SK-N-SH (cell line): ENCODE measurements at regions not wholly inside any gene's neighbourhood (a gene's known extent, or its start where the extent isn't known, plus 50 kb on each side); places are given as distances from the start of the nearest gene placed in this dataset.

ENCODE experiments used
- CTCF ChIA-PET: fragments of 300-600, 350-600 bp; formaldehyde crosslinking; extraction: SDS; loops from one replicate; lab custom pipeline; 2021; lab: Yijun Ruan, JAX
- POLR2A ChIA-PET: fragments of 350-600 bp; sonication (Branson Sonifier 250); formaldehyde crosslinking; extraction: SDS; loops from one replicate; lab custom pipeline; 2020; ENCODE audit warnings: antibody characterized with exemption, inconsistent platforms; lab: Yijun Ruan, JAX
- DNase-seq: peaks from one replicate; pipeline ENCODE4 v3.0.0; 2012
- H2AFZ ChIP-seq: fragments of 200-600 bp; sonication (generic); 2 replicates; pipeline ENCODE4 v1.8.1; 2016; ENCODE audit warnings: antibody characterized with exemption, mild to moderate bottlenecking, low read depth
- H3F3A ChIP-seq: fragments of 200-600 bp; sonication (generic); replicated peaks from 2 replicates; pipeline ENCODE3; 2016; ENCODE audit warnings: antibody characterized with exemption, mild to moderate bottlenecking; ENCODE audit not compliant: insufficient read depth
- H3K27ac ChIP-seq, 2 experiments: fragments of 200-500 bp in 1 of 2; fragments of 200-600 bp in 1 of 2; sonication (Bioruptor generic) in 1 of 2; sonication (generic), shearing (Covaris generic) in 1 of 2; 2 replicates each; pipeline versions ENCODE4 v1.5.1 to v1.6.1; 2014 to 2016; ENCODE audit warnings: low read depth in 2 of 2, inconsistent platforms in 1 of 2, low read length in 1 of 2, mild to moderate bottlenecking in 1 of 2, mixed read lengths in 1 of 2
- H3K27me3 ChIP-seq: fragments of 200-600 bp; sonication (generic), shearing (Covaris generic); 2 replicates; pipeline ENCODE4 v1.6.1; 2016; ENCODE audit warnings: mixed run types; ENCODE audit not compliant: insufficient read depth
- H3K36me3 ChIP-seq, 2 experiments: fragments of 200-500 bp in 1 of 2; fragments of 200-600 bp in 1 of 2; sonication (Bioruptor generic) in 1 of 2; sonication (generic) in 1 of 2; replicated peaks in 1 of 2; 2 replicates each; pipeline versions ENCODE3 to v1.5.1; 2014 to 2016; ENCODE audit warnings: low read length in 1 of 2, mild to moderate bottlenecking in 1 of 2; ENCODE audit not compliant: insufficient read depth in 2 of 2, control insufficient read depth in 1 of 2
- H3K4me1 ChIP-seq, 2 experiments: fragments of 200-500 bp in 1 of 2; fragments of 200-600 bp in 1 of 2; sonication (Bioruptor generic) in 1 of 2; sonication (generic), shearing (Covaris generic) in 1 of 2; 2 replicates each; pipeline versions ENCODE4 v1.5.1 to v1.6.1; 2014 to 2016; ENCODE audit warnings: low read depth in 1 of 2, low read length in 1 of 2, mixed run types in 1 of 2; ENCODE audit not compliant: insufficient read depth in 2 of 2, control insufficient read depth in 1 of 2
- H3K4me2 ChIP-seq: fragments of 200-600 bp; sonication (generic), shearing (Covaris generic); 2 replicates; pipeline ENCODE4 v1.6.1; 2017; ENCODE audit warnings: mixed run types
- H3K4me3 ChIP-seq, 2 experiments: fragments of 200-500 bp in 1 of 2; fragments of 200-600 bp in 1 of 2; sonication (Bioruptor generic) in 1 of 2; sonication (generic), shearing (Covaris generic) in 1 of 2; 2 replicates each; pipeline versions ENCODE4 v1.5.1 to v1.8.1; 2014 to 2016; ENCODE audit warnings: low read depth in 2 of 2, inconsistent platforms in 1 of 2, low read length in 1 of 2, mild to moderate bottlenecking in 1 of 2, mixed read lengths in 1 of 2, moderate library complexity in 1 of 2
- H3K79me2 ChIP-seq: fragments of 200-600 bp; sonication (generic); 2 replicates; pipeline ENCODE4 v1.8.1; 2017; ENCODE audit warnings: mild to moderate bottlenecking; ENCODE audit not compliant: insufficient read depth
- H3K9ac ChIP-seq: fragments of 200-600 bp; sonication (generic); 2 replicates; pipeline ENCODE4 v1.6.1; 2017; ENCODE audit warnings: mixed run types
- H3K9me2 ChIP-seq: fragments of 200-600 bp; sonication (generic); 2 replicates; pipeline ENCODE4 v1.6.1; 2017; ENCODE audit warnings: mixed run types
- H3K9me3 ChIP-seq: fragments of 200-600 bp; sonication (generic); 2 replicates; pipeline ENCODE4 v1.6.1; 2017; ENCODE audit warnings: mixed run types, mild to moderate bottlenecking, moderate library complexity
- H4K20me1 ChIP-seq: fragments of 200-600 bp; sonication (generic); 2 replicates; pipeline ENCODE4 v1.6.1; 2017; ENCODE audit warnings: mild to moderate bottlenecking, mixed run types; ENCODE audit not compliant: insufficient read depth
- CTCF ChIP-seq: fragments of 200-600 bp; sonication (generic); IDR thresholded peaks from 2 replicates; pipeline ENCODE4 v1.6.1; 2017; ENCODE audit warnings: antibody characterized with exemption, mild to moderate bottlenecking, moderate library complexity
- ELF1 ChIP-seq: IDR thresholded peaks from 2 replicates; pipeline ENCODE4 v1.4.0; 2012
- EP300 ChIP-seq, 2 experiments: IDR thresholded peaks; 2 replicates each; pipeline versions ENCODE4 v1.4.0 to v1.6.1; 2012; ENCODE audit warnings: borderline replicate concordance in 1 of 2, low read depth in 1 of 2, low read length in 1 of 2
- EZH2phosphoT487 ChIP-seq: fragments of 200-600 bp; sonication (generic); IDR thresholded peaks from 2 replicates; pipeline ENCODE4 v1.6.1; 2017; ENCODE audit warnings: low read depth, mixed run types, mild to moderate bottlenecking, antibody characterized with exemption, moderate library complexity, borderline replicate concordance
- FOSL2 ChIP-seq: IDR thresholded peaks from 2 replicates; pipeline ENCODE4 v1.4.0; 2012; ENCODE audit warnings: low read depth, mild to moderate bottlenecking, moderate library complexity, borderline replicate concordance
- FOXM1 ChIP-seq: IDR thresholded peaks from 2 replicates; pipeline ENCODE4 v1.4.0; 2012; ENCODE audit warnings: low read depth, mild to moderate bottlenecking
- GATA2 ChIP-seq: sonication (generic); formaldehyde crosslinking; IDR thresholded peaks from 2 replicates; pipeline ENCODE4 v1.5.0; 2020; ENCODE audit warnings: mild to moderate bottlenecking, missing genetic modification reagents
- IRF3 ChIP-seq: fragments of 150-350 bp; IDR thresholded peaks from 2 replicates; pipeline ENCODE4 v1.6.1; 2016; ENCODE audit warnings: mild to moderate bottlenecking, low read depth, low read length
- MAX ChIP-seq: IDR thresholded peaks from 2 replicates; pipeline ENCODE4 v1.4.0; 2012; ENCODE audit warnings: low read depth
- MEF2A ChIP-seq: IDR thresholded peaks from 2 replicates; pipeline ENCODE4 v1.4.0; 2012; ENCODE audit warnings: low read depth, borderline replicate concordance
- POLR2AphosphoS5 ChIP-seq: IDR thresholded peaks from 2 replicates; pipeline ENCODE4 v1.6.1; 2012; ENCODE audit warnings: low read depth, low read length
- RCOR1 ChIP-seq: fragments of 150-350 bp; IDR thresholded peaks from 2 replicates; pipeline ENCODE4 v1.6.1; 2017; ENCODE audit warnings: antibody characterized with exemption, low read length
- RFX5 ChIP-seq: IDR thresholded peaks from 2 replicates; pipeline ENCODE4 v1.6.1; 2012; ENCODE audit warnings: mild to moderate bottlenecking, improper control_type of control experiment, low read length
- SMC3 ChIP-seq: IDR thresholded peaks from 2 replicates; pipeline ENCODE4 v1.6.1; 2012; ENCODE audit warnings: low read depth, low read length, improper control_type of control experiment
- TEAD4 ChIP-seq: IDR thresholded peaks from 2 replicates; pipeline ENCODE4 v1.4.0; 2012; ENCODE audit warnings: mild to moderate bottlenecking, borderline replicate concordance; ENCODE audit not compliant: insufficient read depth
- ZBTB33 ChIP-seq: IDR thresholded peaks from 2 replicates; pipeline ENCODE4 v1.4.0; 2012; ENCODE audit warnings: low read depth, borderline replicate concordance
- WGBS: methylation state at CpG from one replicate; pipeline ENCODE4 v1.1.6; 2017; ENCODE audit warnings: low lambda C conversion rate; 5-methylcytosine and 5-hydroxymethylcytosine counted together

GRCh38 chr11:134464981-134465730 lies 53.1 kb upstream of the B3GAT1 start:
- Histone ChIP-seq H2AFZ (no peak overlapping the region), H3K36me3 (no peaks in the 10 kb centered on the region), H3K4me3 (no peak overlapping the region), H3F3A (no peaks in the 10 kb centered on the region), H3K9ac (no peak overlapping the region), H3K9me3 (no peaks in the 10 kb centered on the region), H3K9me2 (no peaks in the 10 kb centered on the region), H3K4me1 (peaks cover 0 to 1% of the 10 kb centered on the region in 2 experiments; a peak in 1 of 4 replicates), H4K20me1 (no peaks in the 10 kb centered on the region), H3K79me2 (no peaks in the 10 kb centered on the region), H3K27me3 (no peaks in the 10 kb centered on the region), H3K27ac (no peak overlapping the region), H3K4me2 (no peak overlapping the region)
- TF ChIP-seq EZH2phosphoT487, result no peak
- no peak for TF ChIP-seq POLR2AphosphoS5
- TF ChIP-seq RCOR1, result no peak
- TF ChIP-seq MAX, result no peak
- TF ChIP-seq CTCF, result no peak
- no peak for TF ChIP-seq MEF2A
- TF ChIP-seq EP300 (IDR thresholded peaks at IDR 0.05; ENCODE audit: borderline replicate concordance in 1 of 2, low read depth in 1 of 2, low read length in 1 of 2), result no peak
- no peak for TF ChIP-seq ELF1
- TF ChIP-seq GATA2 (CRISPR knock-in tag), result no peak
- no peak for TF ChIP-seq IRF3
- no peak for TF ChIP-seq SMC3
- no peak for TF ChIP-seq FOXM1
- TF ChIP-seq RFX5, result no peak
- no peak for DNase-seq
- CTCF ChIA-PET, result interaction anchor here (2.1 kb wide), 1 partner anchor 9 kb away, joined by 12 read pairs; no protein-coding TSS in a partner anchor
- 27% methylated on average over 13 of the region's 13 CpGs for WGBS
- POLR2A ChIA-PET, result no interaction called here

- no peaks in the 10 kb centered on the region for H3K27me3 ChIP-seq
- DNase-seq, result no peak
- H3K9me3 ChIP-seq, result no peaks in the 10 kb centered on the region
- H3K79me2 ChIP-seq, result no peaks in the 10 kb centered on the region
- no peaks in the 10 kb centered on the region for H3K36me3 ChIP-seq
- H3K27ac ChIP-seq, result no peak overlapping the region
- H4K20me1 ChIP-seq, result no peaks in the 10 kb centered on the region
- H3K4me2 ChIP-seq, result no peak overlapping the region
- no peak overlapping the region for H3K9ac ChIP-seq
- WGBS, result 19% methylated on average over 4 of the region's 6 CpGs
- ChIA-PET CTCF (interaction anchor here (0.6 to 2.1 kb wide), 2 partner anchors 10 to 202 kb away, joined by 3 to 12 read pairs; no protein-coding TSS in a partner anchor), POLR2A (no interaction called here)
- H3K4me3 ChIP-seq, result no peak overlapping the region
- no peaks in the 10 kb centered on the region for H3F3A ChIP-seq
- H3K9me2 ChIP-seq, result no peaks in the 10 kb centered on the region
- H3K4me1 ChIP-seq, result peaks cover 0 to 6% of the 10 kb centered on the region in 2 experiments; a peak in 1 of 4 replicates
- no peak overlapping the region for H2AFZ ChIP-seq
- TF ChIP-seq IRF3 (no peak), ZBTB33 (no peak), CTCF (no peak), FOSL2 (no peak), TEAD4 (no peak)
These were observed 52.2 kb upstream of the B3GAT1 start for GRCh38 chr11:134464196-134464595.
